WTC11 (cell line): ENCODE measurements at regions not wholly inside any gene's neighbourhood (a gene's known extent, or its start where the extent isn't known, plus 50 kb on each side); places are given as distances from the start of the nearest gene placed in this dataset.

ENCODE experiments used
- ATAC-seq: fragments of 200-7000 bp; cut with Tn5 transposase; 2 replicates; pipeline ENCODE4 v1.10.0; 2021; ENCODE audit warnings: mild to moderate bottlenecking, moderate library complexity
- CTCF ChIA-PET: fragments of 300-600 bp; sonication (Branson Sonifier 250); formaldehyde crosslinking; loops from one replicate; lab custom pipeline; 2021; ENCODE audit warnings: antibody characterized with exemption; lab: Charles Lee
- POLR2A ChIA-PET: fragments of 350-600 bp; sonication (Branson Sonifier 250); formaldehyde crosslinking; loops from one replicate; lab custom pipeline; 2021; ENCODE audit warnings: antibody characterized with exemption; lab: Charles Lee
- DNase-seq: peaks from one replicate; pipeline ENCODE4 v3.0.0; 2021; ENCODE audit warnings: low spot score
- H3K27ac Mint-ChIP-seq: 2 replicates; pipeline ENCODE4 v1.8.0; 2021; ENCODE audit warnings: mixed read lengths
- H3K27me3 Mint-ChIP-seq: 2 replicates; pipeline ENCODE4 v1.8.0; 2021; ENCODE audit warnings: low read depth, mild to moderate bottlenecking, moderate library complexity, mixed read lengths
- H3K36me3 Mint-ChIP-seq: 2 replicates; pipeline ENCODE4 v1.8.0; 2021; ENCODE audit warnings: mixed read lengths
- H3K4me1 Mint-ChIP-seq: 2 replicates; pipeline ENCODE4 v1.8.0; 2022; ENCODE audit warnings: mixed read lengths
- H3K4me3 Mint-ChIP-seq: 2 replicates; pipeline ENCODE4 v1.8.0; 2021; ENCODE audit warnings: mild to moderate bottlenecking, moderate library complexity, mixed read lengths
- H3K9me3 Mint-ChIP-seq: 2 replicates; pipeline ENCODE4 v1.8.0; 2021; ENCODE audit warnings: mixed read lengths
- AR ChIP-seq: fragments of 250-450 bp; sonication (Bioruptor Pico); IDR thresholded peaks from 2 replicates; pipeline ENCODE4 v1.9.0; 2021; ENCODE audit warnings: mild to moderate bottlenecking
- ARID4B ChIP-seq: sonication (generic); formaldehyde crosslinking; IDR thresholded peaks from 2 replicates; pipeline ENCODE4 v1.8.0; 2023; ENCODE audit warnings: missing genetic modification reagents, mild to moderate bottlenecking, borderline replicate concordance
- ATF3 ChIP-seq: sonication (generic); formaldehyde crosslinking; conservative IDR thresholded peaks from 2 replicates; pipeline ENCODE4 v1.8.1; 2022; ENCODE audit warnings: mild to moderate bottlenecking, missing genetic modification reagents
- CBFB ChIP-seq: sonication (generic); formaldehyde crosslinking; IDR thresholded peaks from 2 replicates; pipeline ENCODE4 v1.8.1; 2022; ENCODE audit warnings: mild to moderate bottlenecking, low read depth, missing genetic modification reagents
- CREB1 ChIP-seq: sonication (generic); formaldehyde crosslinking; IDR thresholded peaks from 2 replicates; pipeline ENCODE4 v1.8.0; 2023; ENCODE audit warnings: mild to moderate bottlenecking, missing genetic modification reagents
- E2F1 ChIP-seq: sonication (generic); formaldehyde crosslinking; IDR thresholded peaks from 2 replicates; pipeline ENCODE4 v1.8.0; 2022; ENCODE audit warnings: mild to moderate bottlenecking, missing genetic modification reagents
- EMX1 ChIP-seq: fragments of 250-450 bp; sonication (Bioruptor Pico); IDR thresholded peaks from 2 replicates; pipeline ENCODE4 v1.8.0; 2021; ENCODE audit warnings: mild to moderate bottlenecking
- GTF2I ChIP-seq: fragments of 250-450 bp; sonication (Bioruptor Pico); conservative IDR thresholded peaks from 2 replicates; pipeline ENCODE4 v1.4.0; 2021; ENCODE audit warnings: mild to moderate bottlenecking
- MAX ChIP-seq: sonication (generic); formaldehyde crosslinking; IDR thresholded peaks from 2 replicates; pipeline ENCODE4 v1.8.0; 2022; ENCODE audit warnings: mild to moderate bottlenecking, missing genetic modification reagents
- RORB ChIP-seq: fragments of 250-450 bp; sonication (Bioruptor Pico); IDR thresholded peaks from 2 replicates; pipeline ENCODE4 v1.9.0; 2021; ENCODE audit warnings: mild to moderate bottlenecking
- SMAD3 ChIP-seq: sonication (generic); formaldehyde crosslinking; IDR thresholded peaks from 2 replicates; pipeline ENCODE4 v1.8.0; 2022; ENCODE audit warnings: missing genetic modification reagents, mild to moderate bottlenecking, borderline replicate concordance
- TEAD1 ChIP-seq: sonication (generic); formaldehyde crosslinking; IDR thresholded peaks from 2 replicates; pipeline ENCODE4 v1.8.0; 2022; ENCODE audit warnings: mild to moderate bottlenecking, missing genetic modification reagents
- TP53 ChIP-seq: sonication (generic); formaldehyde crosslinking; IDR thresholded peaks from 2 replicates; pipeline ENCODE4 v1.8.1; 2023; ENCODE audit warnings: mild to moderate bottlenecking, missing genetic modification reagents
- ZNF138 ChIP-seq: sonication (generic); formaldehyde crosslinking; conservative IDR thresholded peaks from 2 replicates; pipeline ENCODE4 v1.8.1; 2022; ENCODE audit warnings: mild to moderate bottlenecking, moderate library complexity, missing genetic modification reagents
- ZNF416 ChIP-seq: fragments of 250-450 bp; sonication (Bioruptor Pico); IDR thresholded peaks from 2 replicates; pipeline ENCODE4 v1.9.0; 2021; ENCODE audit warnings: mild to moderate bottlenecking, inconsistent platforms
- ZNF425 ChIP-seq: fragments of 250-450 bp; sonication (Bioruptor Pico); conservative IDR thresholded peaks from 2 replicates; pipeline ENCODE4 v1.9.0; 2021; ENCODE audit warnings: mild to moderate bottlenecking
- ZSCAN18 ChIP-seq: fragments of 250-450 bp; sonication (Bioruptor Pico); IDR thresholded peaks from 2 replicates; pipeline ENCODE4 v2.1.2; 2022; ENCODE audit warnings: mild to moderate bottlenecking, moderate library complexity
- TF ChIP-seq, protein P1 (sequence below): sonication (generic); formaldehyde crosslinking; IDR thresholded peaks from 2 replicates; pipeline ENCODE4 v1.8.1; 2022; ENCODE audit warnings: low read depth, missing genetic modification reagents, borderline replicate concordance
- TF ChIP-seq, protein P2 (sequence below): sonication (generic); formaldehyde crosslinking; IDR thresholded peaks from 2 replicates; pipeline ENCODE4 v1.8.0; 2022; ENCODE audit warnings: mild to moderate bottlenecking, missing genetic modification reagents

DNA sequence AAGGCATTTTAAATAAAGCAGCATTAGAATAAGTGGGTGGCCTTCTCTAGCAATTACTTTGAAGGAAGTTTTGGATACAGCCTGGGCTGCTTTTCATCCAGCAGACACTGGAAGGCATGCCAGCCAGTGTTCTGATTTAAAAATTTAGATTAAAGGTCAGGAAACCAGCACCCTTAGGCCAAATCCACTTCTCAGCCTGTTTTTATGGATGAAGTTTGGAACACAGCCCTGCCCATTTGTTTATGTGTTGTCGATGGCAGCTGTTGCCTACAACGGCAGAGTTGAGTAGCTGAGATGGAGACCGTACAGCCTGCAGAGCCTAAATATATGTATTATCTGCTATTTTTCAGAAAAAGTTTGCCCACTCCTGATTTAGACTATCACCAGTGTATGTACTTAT is 313.6 kb upstream of the ACVR2A start:
- Mint-ChIP-seq H3K9me3 (no peaks in the 10 kb centered on the region), H3K4me1 (peaks cover 2% of the 10 kb centered on the region; the same call in 1 of the 2 replicates), H3K4me3 (no peak overlapping the region), H3K36me3 (no peaks in the 10 kb centered on the region)
- no peak for TF ChIP-seq ZNF138 (CRISPR knock-in tag)
- no peak for TF ChIP-seq MAX (CRISPR knock-in tag)
- TF ChIP-seq, protein P1, sequence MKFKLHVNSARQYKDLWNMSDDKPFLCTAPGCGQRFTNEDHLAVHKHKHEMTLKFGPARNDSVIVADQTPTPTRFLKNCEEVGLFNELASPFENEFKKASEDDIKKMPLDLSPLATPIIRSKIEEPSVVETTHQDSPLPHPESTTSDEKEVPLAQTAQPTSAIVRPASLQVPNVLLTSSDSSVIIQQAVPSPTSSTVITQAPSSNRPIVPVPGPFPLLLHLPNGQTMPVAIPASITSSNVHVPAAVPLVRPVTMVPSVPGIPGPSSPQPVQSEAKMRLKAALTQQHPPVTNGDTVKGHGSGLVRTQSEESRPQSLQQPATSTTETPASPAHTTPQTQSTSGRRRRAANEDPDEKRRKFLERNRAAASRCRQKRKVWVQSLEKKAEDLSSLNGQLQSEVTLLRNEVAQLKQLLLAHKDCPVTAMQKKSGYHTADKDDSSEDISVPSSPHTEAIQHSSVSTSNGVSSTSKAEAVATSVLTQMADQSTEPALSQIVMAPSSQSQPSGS (CRISPR knock-in tag) = no peak
- no peak for TF ChIP-seq ATF3 (CRISPR knock-in tag)
- no peak for TF ChIP-seq ZNF425 (CRISPR knock-in tag)
- TF ChIP-seq, all 79 proteins: peak for 0
- Mint-ChIP-seq H3K27ac (no peak overlapping the region), H3K27me3 (no peaks in the 10 kb centered on the region)
- ATAC-seq = no peak
- DNase-seq = no peak
- ChIA-PET POLR2A (no interaction called here), CTCF (no interaction called here)

DNA sequence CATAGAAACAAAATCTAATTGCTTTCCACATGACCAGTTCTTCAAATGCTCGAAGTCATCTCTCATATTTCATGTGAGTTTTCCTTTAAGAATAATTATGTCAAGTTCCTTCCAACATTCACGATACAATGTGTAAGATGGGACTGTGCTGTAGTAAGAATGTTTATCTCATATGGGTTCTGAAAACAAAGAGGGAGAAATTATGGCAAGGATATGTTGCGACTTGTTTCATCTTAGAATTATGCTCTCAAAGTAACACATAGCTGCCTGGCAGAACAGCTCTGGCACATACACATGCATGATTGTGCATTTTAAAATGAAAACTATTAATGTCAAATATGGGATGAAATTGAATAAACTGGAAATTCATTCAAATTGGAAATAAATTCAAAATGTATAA is 314.8 kb upstream of the ACVR2A start:
- Mint-ChIP-seq H3K4me1 (peaks cover 8% of the 10 kb centered on the region), H3K36me3 (no peaks in the 10 kb centered on the region), H3K27ac (no peak overlapping the region), H3K27me3 (no peaks in the 10 kb centered on the region), H3K9me3 (no peaks in the 10 kb centered on the region), H3K4me3 (no peak overlapping the region)
- no peak for ATAC-seq
- CTCF ChIA-PET = no interaction called here
- no peak for DNase-seq
- POLR2A ChIA-PET = no interaction called here
- TF ChIP-seq SMAD3 (CRISPR knock-in tag) (no peak), GTF2I (CRISPR knock-in tag) (no peak), E2F1 (no peak), RORB (CRISPR knock-in tag) (no peak), ATF3 (CRISPR knock-in tag) (no peak), TEAD1 (CRISPR knock-in tag) (no peak), AR (CRISPR knock-in tag) (no peak), ZSCAN18 (CRISPR knock-in tag) (no peak), TP53 (CRISPR knock-in tag) (no peak), ZNF416 (CRISPR knock-in tag) (no peak), ARID4B (no peak), CBFB (CRISPR knock-in tag) (no peak), CREB1 (no peak), EMX1 (CRISPR knock-in tag) (no peak)
- TF ChIP-seq, protein P2, sequence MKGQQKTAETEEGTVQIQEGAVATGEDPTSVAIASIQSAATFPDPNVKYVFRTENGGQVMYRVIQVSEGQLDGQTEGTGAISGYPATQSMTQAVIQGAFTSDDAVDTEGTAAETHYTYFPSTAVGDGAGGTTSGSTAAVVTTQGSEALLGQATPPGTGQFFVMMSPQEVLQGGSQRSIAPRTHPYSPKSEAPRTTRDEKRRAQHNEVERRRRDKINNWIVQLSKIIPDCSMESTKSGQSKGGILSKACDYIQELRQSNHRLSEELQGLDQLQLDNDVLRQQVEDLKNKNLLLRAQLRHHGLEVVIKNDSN (CRISPR knock-in tag) = no peak
